ENCODE measurements at regions not wholly inside any gene's neighbourhood (a gene's known extent, or its start where the extent isn't known, plus 50 kb on each side); places are given as distances from the start of the nearest gene placed in this dataset.

- H3K4me1 Mint-ChIP-seq = peaks cover 0 to 32% (median 0%) of the 10 kb centered on the region in 7 donors
- H3K4me3 Mint-ChIP-seq = no peak overlapping the region
- DNase-seq (no peak), ATAC-seq (no peak)
- Histone ChIP-seq H3K4me3 (ENCODE audit: low read length) (no peak overlapping the region), H3K4me1 (ENCODE audit: control insufficient read depth in 2 of 2, insufficient read depth in 2 of 2, low read length in 2 of 2) (no peaks in the 10 kb centered on the region), H3K36me3 (ENCODE audit: control insufficient read depth in 2 of 3, insufficient read depth in 3 of 3, low read length in 3 of 3) (no peaks in the 10 kb centered on the region), H3K9me3 (ENCODE audit: control insufficient read depth in 2 of 3, low read length in 3 of 3) (no peaks in the 10 kb centered on the region), H3K27me3 (ENCODE audit: control insufficient read depth in 2 of 2, insufficient read depth in 2 of 2, low read length in 2 of 2) (no peaks in the 10 kb centered on the region), H3K27ac (ENCODE audit: low read depth, low read length) (no peak overlapping the region)
- POLR2A ChIA-PET = no interaction called here
- no peaks in the 10 kb centered on the region for H3K36me3 Mint-ChIP-seq
- no peaks in the 10 kb centered on the region for H3K9me3 Mint-ChIP-seq
- H3K27me3 Mint-ChIP-seq = peaks cover 0 to 10% (median 0%) of the 10 kb centered on the region in 5 donors
- H3K27ac Mint-ChIP-seq = no peak overlapping the region
- intact Hi-C loops (cut with micrococcal nuclease) = no loop called here
- CTCF ChIA-PET = no interaction called here
Measured at GRCh38 chr17:83149029-83149725, 69.8 kb downstream of the METRNL start.

GRCh38 chr17:83149761-83150251, 70.4 kb downstream of the METRNL start:
- Histone ChIP-seq H3K27me3 (ENCODE audit: control insufficient read depth in 2 of 2, insufficient read depth in 2 of 2, low read length in 2 of 2) (no peaks in the 10 kb centered on the region), H3K36me3 (ENCODE audit: control insufficient read depth in 2 of 3, insufficient read depth in 3 of 3, low read length in 3 of 3) (no peaks in the 10 kb centered on the region), H3K4me3 (ENCODE audit: low read length) (no peak overlapping the region), H3K4me1 (ENCODE audit: control insufficient read depth in 2 of 2, insufficient read depth in 2 of 2, low read length in 2 of 2) (no peaks in the 10 kb centered on the region), H3K27ac (ENCODE audit: low read depth, low read length) (no peak overlapping the region), H3K9me3 (ENCODE audit: control insufficient read depth in 2 of 3, low read length in 3 of 3) (no peaks in the 10 kb centered on the region)
- POLR2A ChIA-PET = no interaction called here
- no peak for DNase-seq
- Mint-ChIP-seq H3K4me3 (no peak overlapping the region), H3K4me1 (peaks cover 0 to 32% (median 0%) of the 10 kb centered on the region in 7 donors), H3K36me3 (no peaks in the 10 kb centered on the region), H3K27me3 (peaks cover 0 to 10% (median 0%) of the 10 kb centered on the region in 5 donors), H3K27ac (no peak overlapping the region), H3K9me3 (no peaks in the 10 kb centered on the region)
- no peak for ATAC-seq
- CTCF ChIA-PET = no interaction called here
- intact Hi-C loops (cut with micrococcal nuclease) = no loop called here

- Histone ChIP-seq H3K36me3 (ENCODE audit: control insufficient read depth in 2 of 3, insufficient read depth in 3 of 3, low read length in 3 of 3) (no peaks in the 10 kb centered on the region), H3K9me3 (ENCODE audit: control insufficient read depth in 2 of 3, low read length in 3 of 3) (no peaks in the 10 kb centered on the region), H3K4me1 (ENCODE audit: control insufficient read depth in 2 of 2, insufficient read depth in 2 of 2, low read length in 2 of 2) (no peaks in the 10 kb centered on the region), H3K27me3 (ENCODE audit: control insufficient read depth in 2 of 2, insufficient read depth in 2 of 2, low read length in 2 of 2) (no peaks in the 10 kb centered on the region), H3K4me3 (ENCODE audit: low read length) (no peak overlapping the region), H3K27ac (ENCODE audit: low read depth, low read length) (no peak overlapping the region)
- DNase-seq = no peak
- Mint-ChIP-seq H3K4me3 (no peak overlapping the region), H3K27me3 (peaks cover 0 to 13% (median 3%) of the 10 kb centered on the region in 5 donors), H3K9me3 (no peaks in the 10 kb centered on the region), H3K36me3 (no peaks in the 10 kb centered on the region), H3K27ac (no peak overlapping the region), H3K4me1 (peaks cover 0 to 30% (median 3%) of the 10 kb centered on the region in 7 donors)
- intact Hi-C loops (cut with micrococcal nuclease) = no loop called here
- no peak for ATAC-seq
- ChIA-PET POLR2A (no interaction called here), CTCF (no interaction called here)
Measured at GRCh38 chr17:83150369-83151055, 71.1 kb downstream of the METRNL start.

GRCh38 chr17:83151056-83151441, 71.6 kb downstream of the METRNL start:
- no peaks in the 10 kb centered on the region for H3K36me3 ChIP-seq (ENCODE audit: control insufficient read depth in 2 of 3, insufficient read depth in 3 of 3, low read length in 3 of 3)
- no peak for ATAC-seq
- POLR2A ChIA-PET = no interaction called here
- H3K4me1 Mint-ChIP-seq = peaks cover 0 to 30% (median 4%) of the 10 kb centered on the region in 7 donors
- intact Hi-C loops (cut with micrococcal nuclease) = no loop called here
- H3K4me3 Mint-ChIP-seq = no peak overlapping the region
- peaks cover 0 to 14% (median 4%) of the 10 kb centered on the region in 5 donors for H3K27me3 Mint-ChIP-seq
- no peak for DNase-seq
- no peaks in the 10 kb centered on the region for H3K9me3 Mint-ChIP-seq
- no peaks in the 10 kb centered on the region for H3K4me1 ChIP-seq (ENCODE audit: control insufficient read depth in 2 of 2, insufficient read depth in 2 of 2, low read length in 2 of 2)
- H3K27ac Mint-ChIP-seq = no peak overlapping the region
- no peaks in the 10 kb centered on the region for H3K36me3 Mint-ChIP-seq
- no peaks in the 10 kb centered on the region for H3K27me3 ChIP-seq (ENCODE audit: control insufficient read depth in 2 of 2, insufficient read depth in 2 of 2, low read length in 2 of 2)
- H3K27ac ChIP-seq (ENCODE audit: low read depth, low read length) = no peak overlapping the region
- H3K4me3 ChIP-seq (ENCODE audit: low read length) = no peak overlapping the region
- no peaks in the 10 kb centered on the region for H3K9me3 ChIP-seq (ENCODE audit: control insufficient read depth in 2 of 3, low read length in 3 of 3)
- CTCF ChIA-PET = no interaction called here

- Histone ChIP-seq H3K9me3 (ENCODE audit: control insufficient read depth in 2 of 3, low read length in 3 of 3) (no peaks in the 10 kb centered on the region), H3K36me3 (ENCODE audit: control insufficient read depth in 2 of 3, insufficient read depth in 3 of 3, low read length in 3 of 3) (no peaks in the 10 kb centered on the region), H3K27me3 (ENCODE audit: control insufficient read depth in 2 of 2, insufficient read depth in 2 of 2, low read length in 2 of 2) (no peaks in the 10 kb centered on the region), H3K4me1 (ENCODE audit: control insufficient read depth in 2 of 2, insufficient read depth in 2 of 2, low read length in 2 of 2) (no peaks in the 10 kb centered on the region), H3K27ac (ENCODE audit: low read depth, low read length) (no peak overlapping the region), H3K4me3 (ENCODE audit: low read length) (no peak overlapping the region)
- CTCF ChIA-PET = no interaction called here
- H3K4me1 Mint-ChIP-seq = peaks cover 0 to 26% (median 4%) of the 10 kb centered on the region in 7 donors
- H3K4me3 Mint-ChIP-seq = no peak overlapping the region
- no peaks in the 10 kb centered on the region for H3K9me3 Mint-ChIP-seq
- no peaks in the 10 kb centered on the region for H3K36me3 Mint-ChIP-seq
- no peak for ATAC-seq
- no peak overlapping the region for H3K27ac Mint-ChIP-seq
- intact Hi-C loops (cut with micrococcal nuclease) = no loop called here
- no peak for DNase-seq
- POLR2A ChIA-PET = no interaction called here
- peaks cover 0 to 17% (median 4%) of the 10 kb centered on the region in 5 donors for H3K27me3 Mint-ChIP-seq
Measured at GRCh38 chr17:83151442-83152226, 72.2 kb downstream of the METRNL start.

GRCh38 chr17:83152227-83152744, 72.9 kb downstream of the METRNL start:
- peaks cover 0 to 14% (median 4%) of the 10 kb centered on the region in 5 donors for H3K27me3 Mint-ChIP-seq
- DNase-seq = no peak
- CTCF ChIA-PET = no interaction called here
- H3K4me3 Mint-ChIP-seq = no peak overlapping the region
- POLR2A ChIA-PET = no interaction called here
- no peaks in the 10 kb centered on the region for H3K27me3 ChIP-seq (ENCODE audit: control insufficient read depth in 2 of 2, insufficient read depth in 2 of 2, low read length in 2 of 2)
- H3K9me3 Mint-ChIP-seq = no peaks in the 10 kb centered on the region
- H3K4me1 Mint-ChIP-seq = peaks cover 0 to 19% (median 4%) of the 10 kb centered on the region in 7 donors
- intact Hi-C loops (cut with micrococcal nuclease) = no loop called here
- no peak for ATAC-seq
- no peak overlapping the region for H3K27ac ChIP-seq (ENCODE audit: low read depth, low read length)
- no peaks in the 10 kb centered on the region for H3K36me3 ChIP-seq (ENCODE audit: control insufficient read depth in 2 of 3, insufficient read depth in 3 of 3, low read length in 3 of 3)
- no peaks in the 10 kb centered on the region for H3K36me3 Mint-ChIP-seq
- no peak overlapping the region for H3K27ac Mint-ChIP-seq
- H3K9me3 ChIP-seq (ENCODE audit: control insufficient read depth in 2 of 3, low read length in 3 of 3) = no peaks in the 10 kb centered on the region
- no peaks in the 10 kb centered on the region for H3K4me1 ChIP-seq (ENCODE audit: control insufficient read depth in 2 of 2, insufficient read depth in 2 of 2, low read length in 2 of 2)
- no peak overlapping the region for H3K4me3 ChIP-seq (ENCODE audit: low read length)
